PC-9 (cell line): ENCODE measurements at regions not wholly inside any gene's neighbourhood (a gene's known extent, or its start where the extent isn't known, plus 50 kb on each side); places are given as distances from the start of the nearest gene placed in this dataset.
"Not testable (repeated sequence)": the region's sequence is repeated elsewhere in the genome, so short reads cannot be mapped to it uniquely, and the experiment has no call there.

ENCODE experiments used
- EZH2 ChIP-seq: fragments of 200-600 bp; sonication (generic); IDR thresholded peaks from 2 replicates; pipeline ENCODE4 v1.8.0; 2017; ENCODE audit warnings: antibody characterized with exemption, low read depth
- TF ChIP-seq, protein P1 (sequence below): fragments of 200-600 bp; sonication (generic); conservative IDR thresholded peaks from 2 replicates; pipeline ENCODE4 v1.6.1; 2017; ENCODE audit warnings: mixed run types, antibody characterized with exemption, mild to moderate bottlenecking, moderate library complexity

DNA sequence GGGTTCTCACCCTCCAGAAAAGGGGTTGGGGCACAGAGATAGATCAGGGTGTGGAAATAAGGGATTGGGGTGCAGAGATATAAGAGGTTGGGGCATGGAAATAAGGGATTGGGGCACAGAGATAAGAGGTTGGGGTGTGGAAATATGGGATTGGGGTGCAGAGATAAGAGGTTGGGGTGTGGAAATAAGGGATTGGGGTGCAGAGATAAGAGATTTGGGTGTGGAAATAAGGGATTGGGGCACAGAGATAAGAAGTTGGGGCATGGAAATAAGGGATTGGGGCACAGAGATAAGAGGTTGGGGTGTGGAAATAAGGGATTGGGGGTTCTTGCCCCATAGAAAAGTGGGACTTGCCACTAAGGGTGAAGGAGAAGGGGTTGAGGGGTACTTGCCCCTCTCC, 204.5 kb upstream of the TRPC7 start:
- TF ChIP-seq, protein P1, sequence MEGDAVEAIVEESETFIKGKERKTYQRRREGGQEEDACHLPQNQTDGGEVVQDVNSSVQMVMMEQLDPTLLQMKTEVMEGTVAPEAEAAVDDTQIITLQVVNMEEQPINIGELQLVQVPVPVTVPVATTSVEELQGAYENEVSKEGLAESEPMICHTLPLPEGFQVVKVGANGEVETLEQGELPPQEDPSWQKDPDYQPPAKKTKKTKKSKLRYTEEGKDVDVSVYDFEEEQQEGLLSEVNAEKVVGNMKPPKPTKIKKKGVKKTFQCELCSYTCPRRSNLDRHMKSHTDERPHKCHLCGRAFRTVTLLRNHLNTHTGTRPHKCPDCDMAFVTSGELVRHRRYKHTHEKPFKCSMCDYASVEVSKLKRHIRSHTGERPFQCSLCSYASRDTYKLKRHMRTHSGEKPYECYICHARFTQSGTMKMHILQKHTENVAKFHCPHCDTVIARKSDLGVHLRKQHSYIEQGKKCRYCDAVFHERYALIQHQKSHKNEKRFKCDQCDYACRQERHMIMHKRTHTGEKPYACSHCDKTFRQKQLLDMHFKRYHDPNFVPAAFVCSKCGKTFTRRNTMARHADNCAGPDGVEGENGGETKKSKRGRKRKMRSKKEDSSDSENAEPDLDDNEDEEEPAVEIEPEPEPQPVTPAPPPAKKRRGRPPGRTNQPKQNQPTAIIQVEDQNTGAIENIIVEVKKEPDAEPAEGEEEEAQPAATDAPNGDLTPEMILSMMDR = not testable (repeated sequence)
- not testable (repeated sequence) for TF ChIP-seq EZH2
